HG03378 (cell line): ENCODE measurements at regions not wholly inside any gene's neighbourhood (a gene's known extent, or its start where the extent isn't known, plus 50 kb on each side); places are given as distances from the start of the nearest gene placed in this dataset.
"Not testable (repeated sequence)": the region's sequence is repeated elsewhere in the genome, so short reads cannot be mapped to it uniquely, and the experiment has no call there.

ENCODE experiments used
- ATAC-seq: cut with Tn5 transposase; IDR thresholded peaks from one replicate; pipeline ENCODE4 v1.9.1; 2021; ENCODE audit warnings: mild to moderate bottlenecking, moderate library complexity; ENCODE audit not compliant: unreplicated experiment

DNA sequence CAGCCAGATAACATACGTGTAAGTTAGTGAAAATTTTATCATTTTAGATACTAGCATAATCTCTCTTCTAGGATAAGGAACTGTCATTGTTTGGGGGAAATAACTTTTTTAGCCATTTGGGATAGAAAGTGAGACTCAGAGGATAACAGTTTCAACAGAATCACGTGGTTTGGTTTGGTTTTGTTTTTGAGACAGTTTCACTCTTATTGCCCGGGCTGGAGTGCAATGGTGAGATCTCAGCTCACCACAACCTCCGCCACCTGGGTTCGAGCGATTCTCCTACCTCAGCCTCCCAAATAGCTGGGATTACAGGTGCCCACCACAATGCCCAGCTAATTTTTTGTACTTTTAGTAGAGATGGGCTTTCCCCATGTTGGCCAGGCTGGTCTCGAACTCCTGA lies 323.2 kb upstream of the MEIS1 start:
- ATAC-seq, result no peak

DNA sequence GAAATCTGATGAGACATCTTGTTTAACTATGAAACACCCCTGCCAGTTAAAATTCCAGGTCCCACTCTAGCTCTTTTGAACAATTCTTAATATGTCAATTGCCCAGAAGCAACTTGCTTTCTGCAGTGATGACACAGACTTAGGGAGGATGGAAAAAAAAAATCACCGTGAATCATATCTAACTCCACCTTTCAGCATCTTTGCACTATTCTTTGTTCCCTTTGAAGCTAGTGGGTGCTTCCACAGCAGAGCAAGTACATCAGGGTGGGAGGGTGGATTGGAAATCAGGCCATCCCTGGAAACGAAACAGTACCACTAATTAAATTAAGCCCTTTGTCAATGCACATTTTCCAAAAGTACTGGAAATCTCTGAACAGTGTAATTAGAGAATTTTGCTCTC lies 324.3 kb upstream of the MEIS1 start:
- no peak for ATAC-seq

DNA sequence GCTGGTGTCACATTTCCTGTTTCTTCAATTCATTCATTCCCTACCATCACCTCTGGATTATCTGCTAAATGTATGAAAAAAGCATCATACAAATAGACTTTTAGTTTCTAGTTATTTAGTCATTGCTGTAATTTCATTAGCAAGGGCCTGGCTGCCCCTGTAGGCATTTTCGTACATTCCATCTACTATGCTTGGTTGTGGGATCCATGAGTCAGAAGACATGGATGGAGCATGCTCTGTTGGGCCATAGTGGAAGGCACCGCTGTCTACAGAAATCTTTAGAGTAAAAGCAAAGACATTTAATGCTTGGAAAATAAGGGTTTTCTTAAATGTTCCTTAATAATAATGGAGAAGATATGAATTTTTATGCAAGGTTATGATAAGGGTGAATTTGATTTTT lies 324.8 kb upstream of the MEIS1 start:
- ATAC-seq, result no peak

DNA sequence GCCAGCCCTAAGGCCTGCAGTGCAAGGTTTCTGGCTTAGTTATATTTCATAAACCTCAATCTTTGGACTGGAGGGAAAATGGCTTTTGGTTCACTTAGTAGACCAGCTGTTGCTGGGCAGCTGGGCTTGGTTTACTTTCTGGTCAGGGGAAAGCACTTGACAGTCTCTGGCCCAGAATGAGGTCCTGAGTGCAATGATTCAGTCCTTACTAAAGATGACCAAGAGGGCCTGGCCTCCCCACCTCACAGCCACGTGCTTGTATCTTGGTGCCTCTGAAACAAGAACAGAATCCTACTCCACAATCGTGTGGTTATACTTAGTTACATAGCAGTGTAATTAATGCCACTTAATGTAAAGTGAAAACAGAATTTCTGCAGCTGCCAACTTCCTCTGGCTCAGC lies 325.5 kb upstream of the MEIS1 start:
- no peak for ATAC-seq

DNA sequence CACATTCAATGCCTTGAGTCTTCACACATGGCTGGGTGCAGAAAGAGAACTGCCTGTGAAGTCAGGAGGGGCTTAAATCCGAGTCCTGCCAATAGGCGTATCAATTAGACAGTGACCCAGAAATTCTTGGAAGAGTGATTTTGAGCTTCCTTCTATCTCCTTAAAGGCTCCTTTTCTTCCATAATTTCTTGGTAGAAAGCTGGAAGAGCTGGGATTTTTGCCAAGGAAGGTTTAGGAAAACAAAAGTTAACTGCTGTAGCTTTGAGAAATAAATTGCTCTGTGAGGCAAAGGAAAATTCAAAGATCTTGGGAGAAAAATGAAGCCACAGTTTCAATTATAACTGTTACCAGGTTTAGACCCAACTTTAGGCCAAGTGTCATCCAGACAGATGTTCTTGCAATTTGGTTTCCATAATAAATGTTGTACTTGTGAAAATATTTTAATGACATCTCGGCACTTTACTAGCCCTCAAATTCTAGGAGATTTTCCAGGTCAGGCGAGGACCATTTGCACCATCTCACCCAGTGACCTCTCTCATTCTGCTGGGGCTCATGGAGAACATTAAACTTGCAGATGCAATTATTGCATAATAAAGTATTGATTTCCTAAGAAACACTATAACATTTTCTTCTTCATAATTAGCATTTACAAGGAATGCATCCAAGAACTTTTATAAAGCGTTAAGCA lies 329.7 kb upstream of the MEIS1 start:
- ATAC-seq, result no peak

DNA sequence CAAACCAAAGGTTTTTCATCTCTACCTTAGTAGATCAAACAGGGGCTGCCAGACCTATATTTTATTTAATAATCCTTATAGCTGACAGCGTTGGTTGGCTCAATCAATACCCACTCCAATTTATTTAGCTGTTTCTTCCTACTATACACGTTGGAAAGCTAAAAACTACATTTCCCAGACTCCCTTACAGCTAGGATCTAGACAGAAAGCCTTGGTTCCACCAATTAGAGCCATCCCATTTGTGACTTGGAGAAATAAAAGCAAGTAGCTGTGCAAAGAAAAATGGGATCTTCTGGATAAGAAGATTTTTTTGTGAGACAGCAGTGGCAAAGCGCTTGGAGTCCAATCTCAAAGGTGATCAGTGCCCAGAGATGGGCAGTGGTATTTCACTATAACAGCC lies 331.3 kb upstream of the MEIS1 start:
- ATAC-seq, result no peak

DNA sequence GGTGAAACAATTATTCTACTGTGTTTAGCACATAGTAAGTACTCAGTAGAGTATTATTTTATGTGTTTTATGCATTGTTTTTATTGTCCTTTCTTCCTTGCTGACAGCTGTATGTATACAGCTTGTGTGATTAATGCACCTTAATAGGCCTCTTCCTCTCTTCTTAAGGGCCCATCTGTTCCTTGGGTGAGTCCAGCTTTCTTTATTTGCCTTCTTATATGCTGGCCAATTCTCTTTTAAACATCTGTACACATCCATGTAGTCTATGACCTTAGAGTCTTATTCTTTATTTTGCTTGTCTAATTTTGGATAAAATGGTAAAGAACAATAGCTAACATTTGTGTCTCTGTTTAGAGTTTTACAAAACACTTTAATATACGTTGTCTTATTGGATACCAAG lies 333.7 kb upstream of the MEIS1 start:
- ATAC-seq, result no peak

DNA sequence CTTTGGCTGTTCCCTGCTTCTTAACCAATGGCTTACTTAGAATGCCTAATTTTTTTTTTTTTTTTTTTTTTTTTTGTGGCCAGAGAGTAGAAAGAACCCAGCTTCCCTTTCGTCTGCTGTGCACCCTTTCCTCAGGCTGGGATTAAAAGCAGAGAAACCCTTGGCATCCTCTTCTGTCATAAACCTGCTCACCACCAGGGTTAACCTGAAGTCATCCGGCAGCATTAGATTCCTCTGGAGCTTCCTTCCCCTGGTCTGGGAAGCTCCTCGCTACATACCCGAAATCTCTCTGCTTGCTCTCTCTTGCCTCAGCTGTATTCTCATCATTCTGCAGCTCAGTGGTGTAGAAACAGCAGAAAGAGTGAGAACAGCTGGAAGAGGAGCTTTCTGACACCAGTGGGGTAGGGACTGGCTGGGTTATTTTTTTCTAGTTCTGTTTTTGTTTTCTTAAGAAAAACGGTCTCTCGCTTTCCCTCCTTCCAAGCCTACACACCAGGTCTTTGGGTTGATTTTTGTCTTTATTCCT lies 339.0 kb upstream of the MEIS1 start:
- no peak for ATAC-seq

DNA sequence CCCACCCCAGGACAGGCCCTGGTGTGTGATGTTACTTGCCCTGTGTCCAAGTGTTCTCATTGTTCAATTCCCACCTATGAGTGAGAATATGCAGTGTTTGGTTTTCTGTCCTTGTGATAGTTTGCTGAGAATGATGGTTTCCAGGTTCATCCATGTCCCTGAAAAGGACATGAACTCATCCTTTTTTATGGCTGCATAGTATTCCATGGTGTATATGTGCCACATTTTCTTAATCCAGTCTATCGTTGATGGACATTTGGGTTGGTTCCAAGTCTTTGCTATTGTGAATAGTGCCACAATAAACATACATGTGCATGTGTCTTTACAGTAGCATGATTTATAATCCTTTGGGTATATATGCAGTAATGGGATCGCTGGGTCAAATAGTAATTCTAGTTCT lies 340.2 kb upstream of the MEIS1 start:
- ATAC-seq, result not testable (repeated sequence)

DNA sequence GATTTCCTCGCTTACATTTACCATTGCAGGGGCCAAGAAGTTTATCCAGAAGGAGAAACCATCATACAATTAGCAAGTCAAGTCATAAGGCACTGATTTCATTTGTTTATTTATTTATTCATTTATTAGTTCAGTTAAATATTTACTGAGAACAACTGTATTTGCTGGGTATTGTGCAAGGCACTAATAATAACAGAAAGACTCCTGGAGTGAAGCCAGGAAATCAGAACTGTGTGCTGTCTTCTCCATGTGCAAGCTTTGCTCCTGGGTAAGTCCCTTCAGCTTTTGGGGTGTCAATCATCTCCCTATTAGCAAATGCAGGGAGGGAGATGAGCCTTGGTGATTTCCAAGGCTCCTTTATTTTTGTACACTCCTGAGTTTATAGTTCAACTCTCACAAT lies 341.6 kb upstream of the MEIS1 start:
- ATAC-seq, result no peak

DNA sequence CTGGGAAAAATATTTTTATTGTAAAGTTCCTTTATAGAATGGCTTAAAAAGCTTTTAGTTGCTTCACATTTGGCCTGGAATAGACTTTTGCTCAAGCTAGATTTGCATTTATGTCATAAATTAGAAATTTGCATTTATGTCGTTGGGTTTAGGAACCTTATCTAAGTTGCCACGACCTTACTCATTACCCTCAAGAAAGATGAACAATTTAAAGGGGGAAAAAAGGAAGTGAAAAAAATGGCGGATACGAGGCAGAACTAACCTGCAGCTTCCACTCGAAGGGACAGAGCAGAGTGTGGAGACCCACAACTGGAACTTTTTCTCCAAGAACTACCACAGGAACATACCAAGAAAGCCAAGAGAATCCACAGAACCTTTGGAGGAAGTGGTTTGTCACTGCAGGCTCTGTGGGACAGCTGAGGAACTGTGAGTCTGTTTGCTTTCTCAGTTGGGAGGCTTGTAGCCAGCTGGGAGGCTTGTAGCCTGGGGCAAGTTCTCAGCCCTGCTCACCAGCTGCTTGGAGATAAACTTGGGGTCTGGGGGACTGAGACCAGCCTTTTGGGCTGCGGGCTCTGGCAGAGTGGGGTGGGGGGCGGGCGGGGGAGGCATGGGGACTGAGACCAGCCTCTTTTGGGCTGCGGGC lies 349.9 kb upstream of the MEIS1 start:
- no peak for ATAC-seq

DNA sequence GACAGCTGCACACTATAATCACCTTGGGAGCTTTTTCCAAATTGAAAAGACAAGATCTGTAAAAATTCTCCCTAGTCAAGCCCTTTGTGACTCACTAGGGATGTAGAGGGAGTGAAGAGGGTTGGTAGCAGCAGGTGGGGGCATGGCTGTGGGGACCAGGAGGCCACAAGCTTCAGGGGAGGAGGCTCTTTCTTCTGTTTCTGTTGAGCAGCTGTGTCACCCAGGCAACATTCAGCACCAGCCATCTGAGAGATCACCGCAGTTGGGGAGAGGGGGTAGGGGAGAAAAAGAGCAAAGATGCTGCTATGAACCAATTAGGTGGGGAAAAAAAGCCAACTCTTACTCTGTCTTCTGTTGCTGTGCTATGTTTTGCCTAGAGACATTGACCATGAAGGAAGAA lies 352.3 kb upstream of the MEIS1 start:
- no peak for ATAC-seq

DNA sequence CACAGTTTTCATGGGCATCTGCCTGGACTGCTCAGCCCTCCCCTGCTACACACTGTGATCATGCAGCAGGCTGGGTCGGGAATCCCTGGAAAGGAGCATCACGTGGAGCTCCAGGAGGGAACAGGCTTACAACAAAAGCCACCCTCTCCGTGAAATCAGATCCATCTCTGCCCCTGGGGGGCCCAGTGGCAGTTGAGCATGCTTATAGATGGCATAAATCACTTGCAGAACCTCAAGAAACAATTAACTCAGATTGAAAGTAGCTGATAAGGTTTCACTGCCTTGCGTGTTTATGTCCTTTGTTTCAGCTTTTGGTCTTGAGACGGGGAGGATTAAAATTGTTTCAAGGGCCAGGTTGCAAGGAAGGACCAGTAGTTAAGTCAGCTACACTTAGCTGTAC lies 354.8 kb upstream of the MEIS1 start:
- ATAC-seq, result no peak

DNA sequence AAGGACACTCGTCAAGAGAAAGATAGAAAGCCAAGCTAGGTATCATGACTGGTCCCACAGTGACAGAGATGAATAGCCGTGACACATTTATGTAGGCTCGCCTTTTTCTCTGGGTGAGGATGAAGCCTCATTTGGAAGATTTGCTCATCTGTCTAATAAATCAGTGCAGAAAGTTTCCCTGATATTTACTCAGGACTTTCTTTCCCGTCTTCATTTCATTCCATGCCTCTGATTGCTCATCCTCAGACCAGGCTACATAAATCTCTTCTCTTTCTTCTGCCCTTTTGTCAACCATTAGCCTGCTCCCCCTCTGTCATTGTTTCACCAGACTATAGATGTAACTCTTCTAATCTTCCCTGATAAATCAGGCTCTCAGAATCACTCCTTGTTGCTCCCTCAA lies 361.8 kb upstream of the MEIS1 start:
- no peak for ATAC-seq

DNA sequence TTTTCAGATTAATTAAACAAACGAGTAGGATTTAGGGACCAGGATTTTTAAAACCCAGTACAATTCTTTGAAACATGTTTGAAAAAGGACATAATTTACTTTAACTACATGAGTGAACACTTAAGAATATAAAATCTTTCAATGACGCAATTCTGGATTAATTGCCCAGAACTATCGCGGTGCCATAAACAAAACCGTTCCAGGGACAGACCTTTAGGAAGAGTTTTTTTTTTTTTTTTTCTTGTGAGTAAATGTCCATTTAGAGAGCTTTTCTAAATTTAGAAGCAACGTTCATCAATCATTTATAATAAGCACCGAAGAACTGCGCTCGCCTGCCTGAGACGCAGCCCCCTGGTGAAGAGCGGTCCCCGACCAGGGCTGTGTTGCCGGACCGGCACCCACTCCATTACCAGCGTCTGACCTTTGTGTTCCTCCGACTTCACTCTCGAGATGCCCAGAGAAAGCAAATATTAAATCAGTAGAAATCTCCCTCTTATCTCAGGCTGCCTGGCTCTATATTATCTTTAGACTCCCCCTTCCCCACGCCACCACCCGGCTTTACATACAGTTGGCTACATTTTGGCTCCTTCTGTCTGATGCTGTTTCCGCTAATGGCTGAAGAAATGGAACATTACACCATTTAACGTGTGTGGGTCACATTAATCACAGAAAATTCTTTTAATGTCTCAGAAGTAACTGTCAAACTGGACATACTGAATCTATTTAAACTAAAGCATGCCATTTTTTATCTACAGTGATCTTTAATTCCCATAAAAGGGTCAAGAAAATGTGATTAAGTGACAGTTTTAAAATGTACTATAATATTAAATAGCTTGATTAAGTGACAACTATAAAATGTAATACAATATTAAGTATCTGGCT lies 364.0 kb upstream of the MEIS1 start:
- ATAC-seq, result no peak

DNA sequence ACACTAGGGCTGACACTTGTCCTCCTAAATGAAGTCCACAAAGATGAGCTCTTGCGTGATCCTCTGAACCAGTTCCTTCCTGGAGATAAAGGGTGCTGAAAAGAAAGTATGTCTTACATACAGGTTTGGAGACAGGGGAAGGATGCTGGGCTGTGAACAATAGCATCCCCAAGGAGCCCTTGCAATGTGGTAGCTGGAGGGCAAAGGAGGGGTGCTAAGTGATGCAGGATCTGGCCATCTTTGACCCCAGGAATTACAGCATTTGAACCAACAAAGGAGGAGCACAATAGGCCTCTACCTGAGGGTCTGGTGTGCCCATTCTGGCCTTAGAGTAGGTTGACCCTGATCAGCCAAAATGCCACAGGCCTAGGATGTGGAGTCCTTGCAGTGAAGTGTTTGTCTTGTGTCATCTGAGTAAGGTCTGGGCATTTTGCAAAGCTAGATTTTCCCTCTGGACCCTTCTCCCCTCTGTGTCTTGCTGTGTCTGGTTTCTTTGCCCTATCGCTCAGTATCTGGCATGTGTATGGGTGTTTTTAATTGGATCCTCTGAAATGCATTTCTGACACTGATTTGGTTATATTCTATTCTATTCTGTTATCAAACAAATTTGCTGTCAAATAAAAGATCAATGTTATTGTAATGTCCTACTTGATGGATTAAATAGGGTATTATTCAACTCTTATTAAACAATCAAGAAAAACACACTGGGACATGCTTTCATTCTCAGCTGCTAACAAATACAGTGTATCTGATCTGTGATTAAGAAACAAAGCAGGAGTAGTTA lies 364.8 kb upstream of the MEIS1 start:
- ATAC-seq, result no peak

DNA sequence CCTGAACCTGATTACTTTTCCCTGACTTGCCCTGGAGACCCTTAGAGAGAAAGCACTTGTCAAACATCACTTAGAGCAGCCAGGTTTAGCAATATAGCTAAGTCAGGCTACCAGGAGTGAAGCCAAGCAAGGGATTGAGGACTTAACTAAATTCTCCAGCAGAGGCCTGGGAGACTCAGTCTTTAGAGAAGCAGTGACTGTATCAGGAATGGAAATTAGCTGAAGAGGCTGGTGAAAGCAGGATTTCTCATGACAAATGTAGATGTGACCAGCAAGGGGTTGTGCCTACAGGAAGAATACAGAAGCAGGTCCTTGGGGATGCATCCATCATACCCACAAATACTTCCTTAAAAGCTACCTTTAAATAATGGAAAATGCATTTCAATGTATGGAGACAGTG lies 368.9 kb upstream of the MEIS1 start:
- ATAC-seq, result no peak

DNA sequence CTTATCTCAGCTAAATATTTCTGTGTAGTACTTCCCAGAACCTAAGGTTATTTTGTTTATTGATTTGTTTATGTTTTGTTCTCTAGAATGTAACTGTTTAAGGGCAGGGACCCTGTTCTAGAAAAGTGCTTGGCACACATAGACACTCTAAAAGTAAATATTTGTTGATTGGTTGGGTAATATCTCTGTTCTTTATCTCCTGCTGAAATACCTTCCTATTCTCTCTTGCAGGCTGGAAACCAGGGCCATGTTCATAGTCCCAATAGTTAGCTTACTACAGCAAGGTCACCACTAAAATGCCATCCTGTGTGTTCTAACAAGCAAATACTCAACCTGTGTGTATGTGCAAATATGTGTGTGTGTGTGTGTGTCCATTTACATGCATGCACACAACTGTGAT lies 375.6 kb upstream of the MEIS1 start:
- no peak for ATAC-seq

DNA sequence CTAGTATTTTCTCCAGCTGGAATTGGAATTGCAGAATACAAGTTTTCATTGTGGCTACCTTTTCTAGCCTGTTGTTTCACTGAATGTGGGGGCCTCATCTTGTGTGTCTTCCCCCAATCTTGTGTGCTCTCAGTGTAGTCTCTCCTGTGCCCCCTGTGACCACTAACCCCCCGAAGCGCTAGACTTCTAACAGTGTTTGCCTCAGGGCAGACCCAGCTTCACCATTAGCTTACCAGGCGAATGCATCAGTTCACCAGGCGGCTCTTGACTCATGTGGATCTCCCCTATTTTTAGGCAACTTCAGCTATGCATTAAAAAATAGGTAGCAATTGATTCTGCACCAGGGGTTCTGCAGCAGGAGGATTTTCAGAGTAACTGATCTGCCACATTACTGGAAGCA lies 376.2 kb upstream of the MEIS1 start:
- ATAC-seq, result no peak

DNA sequence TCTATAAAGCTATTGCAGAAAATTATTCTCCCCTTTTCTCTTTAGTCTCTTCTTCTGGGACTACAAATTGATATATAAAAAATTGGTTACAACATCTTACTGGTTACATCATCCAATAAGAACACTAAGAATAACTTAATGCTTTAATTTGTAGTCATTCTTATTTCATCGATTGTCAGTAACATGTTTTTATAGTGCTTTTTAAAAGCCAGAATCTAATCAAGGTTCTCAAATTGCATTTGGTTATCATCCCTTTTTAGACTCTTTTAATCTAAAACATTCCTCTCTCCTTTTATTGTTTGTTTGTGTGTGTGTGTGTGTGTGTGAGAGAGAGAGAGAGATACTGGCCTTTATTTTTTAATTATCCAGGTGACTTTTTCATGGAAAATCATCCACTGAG lies 377.1 kb upstream of the MEIS1 start:
- ATAC-seq, result no peak

DNA sequence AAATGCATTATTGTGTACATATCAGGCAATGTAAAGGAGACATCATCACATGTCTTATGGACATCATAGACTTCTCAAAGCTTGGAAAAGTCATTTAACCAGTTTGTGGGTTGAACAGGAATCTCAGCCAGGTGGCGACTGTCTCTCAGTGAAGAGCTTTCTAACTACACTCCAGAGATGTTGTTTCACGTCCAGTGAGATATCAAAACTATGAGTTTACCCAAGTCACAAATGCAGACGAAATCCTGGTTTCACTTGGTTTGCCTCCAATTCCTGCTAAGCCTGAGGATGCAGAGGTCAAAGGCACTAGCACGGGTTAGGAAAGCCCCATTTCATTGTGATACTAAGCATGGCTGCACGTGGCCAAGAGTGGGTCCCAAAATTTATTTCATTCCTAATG lies 384.5 kb upstream of the MEIS1 start:
- no peak for ATAC-seq
